MM.1S (cell line): ENCODE measurements at regions not wholly inside any gene's neighbourhood (a gene's known extent, or its start where the extent isn't known, plus 50 kb on each side); places are given as distances from the start of the nearest gene placed in this dataset.

ENCODE experiments used
- CTCF ChIP-seq: fragments of 300-600 bp; sonication (generic); IDR thresholded peaks from 2 replicates; pipeline ENCODE4 v1.5.1; 2016; ENCODE audit warnings: antibody characterized with exemption, low read length, mixed read lengths
- EZH2 ChIP-seq: fragments of 300-600 bp; sonication (generic); optimal IDR thresholded peaks from 2 replicates; pipeline ENCODE3; 2017; ENCODE audit warnings: low read depth, mild to moderate bottlenecking, antibody characterized with exemption, low read length, mixed read lengths
- EZH2phosphoT487 ChIP-seq: fragments of 300-600 bp; sonication (generic); IDR thresholded peaks from 2 replicates; pipeline ENCODE4 v1.6.1; 2018; ENCODE audit warnings: antibody characterized with exemption, low read length

GRCh38 chrX:79728421-79728820 is 286.1 kb upstream of the TBX22 start:
- TF ChIP-seq CTCF, result no peak
- no peak for TF ChIP-seq EZH2
- TF ChIP-seq EZH2phosphoT487, result no peak
